LNCAP (cell line): ENCODE measurements at regions not wholly inside any gene's neighbourhood (a gene's known extent, or its start where the extent isn't known, plus 50 kb on each side); places are given as distances from the start of the nearest gene placed in this dataset.

ENCODE experiments used
- TF ChIP-seq, protein P1 (sequence below): fragments of 450-650 bp; IDR thresholded peaks from 2 replicates; pipeline ENCODE4 v1.5.1; 2017; ENCODE audit warnings: mild to moderate bottlenecking

DNA sequence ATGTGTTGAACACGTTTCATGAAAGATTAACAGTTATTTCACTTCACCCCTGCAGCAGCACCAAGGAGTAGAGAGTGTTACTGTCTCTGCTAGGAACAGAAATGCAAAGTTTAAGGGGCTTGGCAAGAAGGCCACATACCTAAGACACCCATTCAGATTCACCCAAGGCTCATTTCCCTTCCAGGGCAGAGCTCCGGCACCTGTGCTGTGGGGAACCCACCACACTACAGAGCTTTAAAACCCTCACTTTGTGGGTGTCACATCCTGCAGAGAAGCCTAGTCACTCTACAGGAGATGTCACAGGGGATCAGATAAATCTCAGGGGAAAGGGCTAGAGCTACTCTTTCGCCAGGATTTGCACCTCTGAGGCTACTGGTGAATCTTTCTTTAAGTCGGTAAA, 176.1 kb upstream of the KLF6 start:
- TF ChIP-seq, protein P1, sequence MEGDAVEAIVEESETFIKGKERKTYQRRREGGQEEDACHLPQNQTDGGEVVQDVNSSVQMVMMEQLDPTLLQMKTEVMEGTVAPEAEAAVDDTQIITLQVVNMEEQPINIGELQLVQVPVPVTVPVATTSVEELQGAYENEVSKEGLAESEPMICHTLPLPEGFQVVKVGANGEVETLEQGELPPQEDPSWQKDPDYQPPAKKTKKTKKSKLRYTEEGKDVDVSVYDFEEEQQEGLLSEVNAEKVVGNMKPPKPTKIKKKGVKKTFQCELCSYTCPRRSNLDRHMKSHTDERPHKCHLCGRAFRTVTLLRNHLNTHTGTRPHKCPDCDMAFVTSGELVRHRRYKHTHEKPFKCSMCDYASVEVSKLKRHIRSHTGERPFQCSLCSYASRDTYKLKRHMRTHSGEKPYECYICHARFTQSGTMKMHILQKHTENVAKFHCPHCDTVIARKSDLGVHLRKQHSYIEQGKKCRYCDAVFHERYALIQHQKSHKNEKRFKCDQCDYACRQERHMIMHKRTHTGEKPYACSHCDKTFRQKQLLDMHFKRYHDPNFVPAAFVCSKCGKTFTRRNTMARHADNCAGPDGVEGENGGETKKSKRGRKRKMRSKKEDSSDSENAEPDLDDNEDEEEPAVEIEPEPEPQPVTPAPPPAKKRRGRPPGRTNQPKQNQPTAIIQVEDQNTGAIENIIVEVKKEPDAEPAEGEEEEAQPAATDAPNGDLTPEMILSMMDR, result no peak

- TF ChIP-seq, protein P1, result no peak
Measured at GRCh38 chr10:3960496-3960895, 175.5 kb upstream of the KLF6 start.

- TF ChIP-seq, protein P1, result no peak
Measured at GRCh38 chr10:3959370-3960325, 174.6 kb upstream of the KLF6 start.

- TF ChIP-seq, protein P1, result no peak
Measured at GRCh38 chr10:3958472-3958996, 173.5 kb upstream of the KLF6 start.

- TF ChIP-seq, protein P1, result no peak
Measured at GRCh38 chr10:3955955-3956617, 171.1 kb upstream of the KLF6 start.

- TF ChIP-seq, protein P1, result no peak
Measured at GRCh38 chr10:3955493-3955892, 170.5 kb upstream of the KLF6 start.

DNA sequence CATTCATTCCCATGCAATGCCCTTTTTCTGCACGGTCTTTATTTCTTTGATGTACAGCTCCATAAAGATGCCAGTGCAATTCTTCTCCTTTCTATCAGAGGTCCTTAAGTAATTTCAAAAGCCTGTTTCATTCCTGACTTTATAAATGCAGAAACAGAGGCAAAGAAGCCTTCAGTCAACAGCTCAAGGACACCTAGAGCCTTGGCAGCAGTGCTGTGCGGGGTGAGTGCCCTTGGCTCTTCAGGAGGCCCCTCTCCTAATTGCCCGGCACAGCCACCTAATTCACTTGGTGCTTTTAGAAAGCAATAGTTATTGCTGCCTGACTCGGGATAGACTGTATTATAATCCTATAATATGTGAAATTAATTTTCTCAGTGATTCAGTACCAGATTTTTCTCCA, 169.6 kb upstream of the KLF6 start:
- TF ChIP-seq, protein P1, result no peak
